OCI-LY1 (cell line): ENCODE measurements at regions not wholly inside any gene's neighbourhood (a gene's known extent, or its start where the extent isn't known, plus 50 kb on each side); places are given as distances from the start of the nearest gene placed in this dataset.

Source experiments
- H2AFZ ChIP-seq: fragments of 200-600 bp; sonication (generic), shearing (Covaris generic); 2 replicates; pipeline ENCODE4 v1.6.0; 2014; ENCODE audit warnings: antibody characterized with exemption, mild to moderate bottlenecking, low read length
- H3F3A ChIP-seq: fragments of 200-600 bp; sonication (generic), shearing (Covaris generic); 2 replicates; pipeline ENCODE4 v1.6.0; 2014; ENCODE audit warnings: mild to moderate bottlenecking, antibody characterized with exemption, low read length, moderate library complexity; ENCODE audit not compliant: insufficient read depth
- H3K27ac ChIP-seq: fragments of 200-600 bp; sonication (generic); 2 replicates; pipeline ENCODE4 v1.5.1; 2014; ENCODE audit warnings: low read length, mixed run types, mild to moderate bottlenecking, low read depth; ENCODE audit not compliant: poor library complexity, severe bottlenecking
- H3K27me3 ChIP-seq: fragments of 200-600 bp; sonication (generic); 2 replicates; pipeline ENCODE4 v1.6.0; 2014; ENCODE audit warnings: antibody characterized with exemption, mild to moderate bottlenecking, low read length, moderate library complexity; ENCODE audit not compliant: insufficient read depth
- H3K36me3 ChIP-seq: fragments of 200-600 bp; sonication (generic); 2 replicates; pipeline ENCODE4 v1.6.1; 2014; ENCODE audit warnings: mild to moderate bottlenecking, antibody characterized with exemption, low read length, moderate library complexity, mixed read lengths; ENCODE audit not compliant: insufficient read depth
- H3K4me1 ChIP-seq: fragments of 200-600 bp; sonication (generic); 2 replicates; pipeline ENCODE4 v1.5.1; 2014; ENCODE audit warnings: mild to moderate bottlenecking, low read length, moderate library complexity; ENCODE audit not compliant: insufficient read depth, severe bottlenecking
- H3K4me2 ChIP-seq: fragments of 200-600 bp; sonication (generic), shearing (Covaris generic); 2 replicates; pipeline ENCODE4 v1.6.1; 2014; ENCODE audit warnings: low read length
- H3K4me3 ChIP-seq: fragments of 200-600 bp; sonication (generic); 2 replicates; pipeline ENCODE4 v1.5.1; 2014; ENCODE audit warnings: low read length, low read depth, mild to moderate bottlenecking, mixed read lengths; ENCODE audit not compliant: poor library complexity, severe bottlenecking
- H3K79me2 ChIP-seq: fragments of 200-600 bp; shearing (Covaris generic); 2 replicates; pipeline ENCODE4 v1.6.1; 2016; ENCODE audit warnings: mixed run types, low read length, mixed read lengths; ENCODE audit not compliant: insufficient read depth
- H3K9ac ChIP-seq: fragments of 200-600 bp; sonication (generic), shearing (Covaris generic); 2 replicates; pipeline ENCODE4 v1.6.1; 2014; ENCODE audit warnings: mild to moderate bottlenecking, low read length, mixed read lengths
- H3K9me2 ChIP-seq: fragments of 200-600 bp; sonication (generic), shearing (Covaris generic); 2 replicates; pipeline ENCODE4 v1.6.1; 2014; ENCODE audit warnings: low read depth, mild to moderate bottlenecking, low read length, mixed read lengths
- H3K9me3 ChIP-seq: fragments of 200-600 bp; shearing (Covaris generic); 2 replicates; pipeline ENCODE4 v1.6.1; 2014; ENCODE audit warnings: low read length, mixed read lengths
- H4K20me1 ChIP-seq: fragments of 200-600 bp; sonication (generic), shearing (Covaris generic); 2 replicates; pipeline ENCODE4 v1.6.0; 2016; ENCODE audit warnings: mild to moderate bottlenecking, low read length; ENCODE audit not compliant: insufficient read depth
- EZH2 ChIP-seq: fragments of 200-600 bp; sonication (generic), shearing (Covaris generic); IDR thresholded peaks from 2 replicates; pipeline ENCODE4 v1.8.0; 2017; ENCODE audit warnings: borderline replicate concordance, mixed run types, mild to moderate bottlenecking, antibody characterized with exemption, low read length, moderate library complexity, mixed read lengths
- TF ChIP-seq, protein P1 (sequence below): fragments of 200-600 bp; sonication (generic), shearing (Covaris generic); IDR thresholded peaks from 2 replicates; pipeline ENCODE4 v1.5.1; 2017; ENCODE audit warnings: mild to moderate bottlenecking, antibody characterized with exemption, low read length, moderate library complexity, mixed read lengths

DNA sequence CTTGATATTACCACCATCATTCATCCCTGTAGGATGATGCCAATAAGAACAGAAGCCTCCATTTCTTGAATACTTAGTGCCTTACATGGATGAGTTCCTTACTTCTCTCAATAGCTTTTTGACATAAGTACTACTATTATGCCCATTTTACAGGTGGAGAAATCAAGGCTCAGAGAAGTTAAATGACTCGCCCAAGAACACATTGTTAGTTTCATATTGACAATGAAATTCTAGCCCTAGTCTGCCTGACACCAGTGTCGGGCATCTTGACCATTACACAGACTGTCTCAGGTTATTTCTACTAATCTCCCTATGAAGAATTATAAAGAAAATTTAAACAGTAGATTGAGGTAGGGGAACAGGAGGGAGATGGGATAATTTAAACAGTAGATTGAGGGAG is 52.5 kb upstream of the ARL8B start:
- H3K9me3 ChIP-seq: no peaks in the 10 kb centered on the region
- no peak overlapping the region for H2AFZ ChIP-seq
- H3K4me1 ChIP-seq: no peaks in the 10 kb centered on the region
- H3K36me3 ChIP-seq: no peaks in the 10 kb centered on the region
- H3K27ac ChIP-seq: no peak overlapping the region
- H3K9me2 ChIP-seq: no peaks in the 10 kb centered on the region
- 0 out of 2 replicates have a peak, but pooled peaks cover 5% of the 10 kb centered on the region for H3K27me3 ChIP-seq
- no peak for TF ChIP-seq EZH2
- TF ChIP-seq, protein P1, sequence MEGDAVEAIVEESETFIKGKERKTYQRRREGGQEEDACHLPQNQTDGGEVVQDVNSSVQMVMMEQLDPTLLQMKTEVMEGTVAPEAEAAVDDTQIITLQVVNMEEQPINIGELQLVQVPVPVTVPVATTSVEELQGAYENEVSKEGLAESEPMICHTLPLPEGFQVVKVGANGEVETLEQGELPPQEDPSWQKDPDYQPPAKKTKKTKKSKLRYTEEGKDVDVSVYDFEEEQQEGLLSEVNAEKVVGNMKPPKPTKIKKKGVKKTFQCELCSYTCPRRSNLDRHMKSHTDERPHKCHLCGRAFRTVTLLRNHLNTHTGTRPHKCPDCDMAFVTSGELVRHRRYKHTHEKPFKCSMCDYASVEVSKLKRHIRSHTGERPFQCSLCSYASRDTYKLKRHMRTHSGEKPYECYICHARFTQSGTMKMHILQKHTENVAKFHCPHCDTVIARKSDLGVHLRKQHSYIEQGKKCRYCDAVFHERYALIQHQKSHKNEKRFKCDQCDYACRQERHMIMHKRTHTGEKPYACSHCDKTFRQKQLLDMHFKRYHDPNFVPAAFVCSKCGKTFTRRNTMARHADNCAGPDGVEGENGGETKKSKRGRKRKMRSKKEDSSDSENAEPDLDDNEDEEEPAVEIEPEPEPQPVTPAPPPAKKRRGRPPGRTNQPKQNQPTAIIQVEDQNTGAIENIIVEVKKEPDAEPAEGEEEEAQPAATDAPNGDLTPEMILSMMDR: no peak
- H3K4me2 ChIP-seq: no peak overlapping the region
- H3K9ac ChIP-seq: no peak overlapping the region
- no peak overlapping the region for H3K4me3 ChIP-seq
- H3F3A ChIP-seq: no peaks in the 10 kb centered on the region
- no peaks in the 10 kb centered on the region for H3K79me2 ChIP-seq
- no peaks in the 10 kb centered on the region for H4K20me1 ChIP-seq

- Histone ChIP-seq H3K36me3 (no peaks in the 10 kb centered on the region), H3K9me3 (no peaks in the 10 kb centered on the region), H3K9ac (no peak overlapping the region), H3K4me3 (no peak overlapping the region), H3K4me1 (no peaks in the 10 kb centered on the region), H2AFZ (no peak overlapping the region), H3K9me2 (no peaks in the 10 kb centered on the region), H3K27ac (no peak overlapping the region), H3K4me2 (no peak overlapping the region), H3K79me2 (no peaks in the 10 kb centered on the region), H3F3A (no peaks in the 10 kb centered on the region), H3K27me3 (0 out of 2 replicates have a peak, but pooled peaks cover 5% of the 10 kb centered on the region), H4K20me1 (no peaks in the 10 kb centered on the region)
- no peak for TF ChIP-seq EZH2
- TF ChIP-seq, protein P1: no peak
Measured at GRCh38 chr3:5071061-5071460, 51.0 kb upstream of the ARL8B start.

GRCh38 chr3:5072100-5072816 is 49.8 kb upstream of the ARL8B start:
- Histone ChIP-seq H3K27ac (no peak overlapping the region), H3K27me3 (0 out of 2 replicates have a peak, but pooled peaks cover 5% of the 10 kb centered on the region), H3K9me2 (no peaks in the 10 kb centered on the region), H3K79me2 (no peaks in the 10 kb centered on the region), H3K9ac (no peak overlapping the region), H3K36me3 (no peaks in the 10 kb centered on the region), H3K4me3 (no peak overlapping the region), H2AFZ (no peak overlapping the region), H3K4me2 (no peak overlapping the region), H4K20me1 (no peaks in the 10 kb centered on the region), H3K9me3 (no peaks in the 10 kb centered on the region), H3F3A (no peaks in the 10 kb centered on the region), H3K4me1 (no peaks in the 10 kb centered on the region)
- TF ChIP-seq EZH2: no peak
